Medulla oblongata (tissue), 1 donor: ENCODE measurements at regions not wholly inside any gene's neighbourhood (a gene's known extent, or its start where the extent isn't known, plus 50 kb on each side); places are given as distances from the start of the nearest gene placed in this dataset.
A peak's percentile ranks its signal among the peaks of the same experiment; 100 is the strongest.

Source experiments
- DNase-seq: peaks from one replicate; pipeline ENCODE4 v3.0.0-alpha.2; 2015; ENCODE audit errors: extremely low spot score

DNA sequence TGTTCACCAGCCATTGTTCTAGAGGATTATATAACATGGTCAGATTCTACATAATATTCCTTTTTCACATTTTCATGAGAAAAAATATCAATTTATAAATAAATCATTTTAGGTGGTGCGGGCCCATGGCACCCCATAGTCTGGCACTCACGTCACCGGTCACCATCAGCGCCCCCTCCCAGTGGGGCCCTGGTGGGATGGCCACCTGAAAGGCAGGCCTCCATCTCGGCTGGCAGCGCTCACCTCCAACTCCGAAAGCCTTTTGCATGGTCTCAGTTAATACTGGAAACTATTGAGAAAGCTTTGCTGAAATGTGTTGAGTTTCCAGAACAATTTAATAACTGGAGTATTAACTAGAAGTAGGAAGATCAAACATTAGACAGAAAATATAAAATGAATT lies 141.4 kb upstream of the SALL3 start:
- DNase-seq, result no peak

DNA sequence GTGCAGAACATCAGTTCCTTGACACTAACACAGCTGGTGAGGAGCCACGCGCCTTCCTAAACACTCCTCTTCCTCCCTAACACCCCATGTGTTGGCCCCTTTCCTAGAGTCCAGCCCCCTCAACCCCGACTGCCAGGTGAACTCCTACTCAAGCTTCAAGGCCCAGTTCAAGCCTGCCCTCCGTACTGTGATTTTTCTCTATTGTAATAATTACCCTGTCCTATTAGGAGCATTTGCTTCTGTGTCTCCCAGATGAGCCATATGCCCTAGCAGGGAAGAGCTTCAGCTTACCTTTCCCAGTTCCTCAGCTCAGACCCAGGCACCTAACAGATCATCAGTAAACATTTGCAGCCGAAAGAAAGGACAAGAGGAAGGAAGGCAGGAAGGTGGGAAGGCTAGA lies 130.6 kb upstream of the SALL3 start:
- no peak for DNase-seq

DNA sequence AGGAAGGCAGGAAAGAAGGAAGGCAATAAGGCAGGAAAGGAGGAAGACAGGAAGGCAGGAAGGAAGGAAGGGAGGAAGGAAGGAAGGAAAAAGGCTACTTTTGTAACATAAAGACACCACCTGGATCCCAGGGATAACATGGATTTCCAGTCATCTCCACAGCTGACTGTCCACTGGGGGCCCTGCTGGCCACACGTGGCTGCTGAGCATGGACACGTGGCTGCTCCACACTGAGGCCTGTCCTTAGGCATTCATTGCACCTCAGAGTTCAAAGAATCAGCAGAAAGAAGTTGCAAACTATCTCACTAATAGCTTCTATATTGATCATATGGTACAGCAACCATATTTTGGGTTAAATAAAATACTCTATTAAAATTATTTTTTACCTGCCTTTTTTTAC lies 130.2 kb upstream of the SALL3 start:
- no peak for DNase-seq

DNA sequence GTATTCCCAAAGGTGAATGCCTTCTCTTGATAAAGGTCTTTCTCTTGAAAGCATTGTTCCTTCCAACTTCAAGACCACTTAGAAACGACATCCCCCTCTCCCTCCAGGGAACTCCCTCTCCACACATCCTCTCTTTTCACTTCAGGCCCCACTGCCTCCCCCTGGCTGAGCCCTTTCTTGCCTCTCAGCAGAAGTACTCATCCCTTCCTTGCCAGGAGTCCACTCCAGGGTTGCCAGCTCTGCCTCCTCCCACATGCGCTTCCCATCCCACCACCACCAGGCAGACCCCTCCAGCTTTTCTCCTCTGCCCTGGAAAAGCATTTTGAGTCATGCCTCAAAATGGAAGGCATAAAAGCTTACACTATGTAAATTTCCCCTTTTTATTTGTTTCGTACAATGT lies 126.3 kb upstream of the SALL3 start:
- no peak for DNase-seq

DNA sequence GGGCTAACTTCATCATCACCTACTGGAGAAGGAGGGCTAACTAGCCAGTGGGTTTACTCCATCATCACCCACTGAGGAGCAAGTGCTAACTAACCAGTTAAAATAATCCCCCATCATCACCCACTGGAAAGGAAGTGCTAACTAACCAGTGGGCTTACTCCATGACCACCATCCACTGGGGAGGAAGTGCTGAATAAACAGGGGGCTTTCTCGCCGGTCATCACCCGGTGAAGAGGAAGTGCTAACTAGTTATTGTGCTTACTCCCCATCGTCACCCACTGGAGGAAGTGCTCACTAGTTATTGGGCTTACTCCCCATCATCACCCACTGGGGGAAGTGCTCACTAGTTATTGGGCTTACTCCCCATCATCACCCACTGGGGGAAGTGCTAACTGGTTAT lies 124.4 kb upstream of the SALL3 start:
- DNase-seq, result no peak

DNA sequence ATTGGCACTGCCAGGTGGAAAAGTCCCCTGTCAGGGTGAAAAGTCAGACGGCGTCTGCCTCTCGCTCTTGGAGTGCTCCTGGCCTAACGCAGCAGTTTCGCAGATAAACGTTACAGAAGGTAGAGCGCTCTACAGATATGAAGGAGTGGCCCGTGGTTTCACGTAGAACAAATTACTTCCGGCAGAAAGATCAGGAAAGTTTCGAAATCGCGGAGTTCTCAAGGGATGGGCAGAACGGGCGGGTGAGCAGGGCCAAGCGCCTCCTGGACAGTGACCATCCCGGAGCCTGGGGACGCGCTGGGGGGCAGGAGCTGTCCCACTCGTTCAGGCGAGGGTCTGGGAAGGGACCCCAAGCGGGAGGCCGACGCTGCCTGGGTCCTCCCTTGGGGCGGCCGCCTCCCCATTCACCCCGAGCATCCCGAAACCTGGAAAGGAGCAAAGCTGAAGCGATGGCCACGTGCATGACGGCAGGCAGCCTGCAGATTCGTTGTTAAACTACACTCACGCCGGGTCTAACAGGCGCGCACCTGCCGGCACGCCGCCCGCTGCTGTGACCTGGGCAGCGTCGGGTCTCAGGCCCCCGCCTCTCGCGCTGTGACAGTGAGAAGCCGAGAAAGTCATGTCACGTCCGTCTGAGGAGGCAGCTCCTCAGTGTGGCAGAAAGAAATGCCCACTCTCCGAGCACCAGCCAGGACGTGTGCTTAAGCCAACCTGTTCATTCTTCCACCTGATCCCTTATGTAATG lies 122.9 kb upstream of the SALL3 start:
- DNase-seq, result no peak

DNA sequence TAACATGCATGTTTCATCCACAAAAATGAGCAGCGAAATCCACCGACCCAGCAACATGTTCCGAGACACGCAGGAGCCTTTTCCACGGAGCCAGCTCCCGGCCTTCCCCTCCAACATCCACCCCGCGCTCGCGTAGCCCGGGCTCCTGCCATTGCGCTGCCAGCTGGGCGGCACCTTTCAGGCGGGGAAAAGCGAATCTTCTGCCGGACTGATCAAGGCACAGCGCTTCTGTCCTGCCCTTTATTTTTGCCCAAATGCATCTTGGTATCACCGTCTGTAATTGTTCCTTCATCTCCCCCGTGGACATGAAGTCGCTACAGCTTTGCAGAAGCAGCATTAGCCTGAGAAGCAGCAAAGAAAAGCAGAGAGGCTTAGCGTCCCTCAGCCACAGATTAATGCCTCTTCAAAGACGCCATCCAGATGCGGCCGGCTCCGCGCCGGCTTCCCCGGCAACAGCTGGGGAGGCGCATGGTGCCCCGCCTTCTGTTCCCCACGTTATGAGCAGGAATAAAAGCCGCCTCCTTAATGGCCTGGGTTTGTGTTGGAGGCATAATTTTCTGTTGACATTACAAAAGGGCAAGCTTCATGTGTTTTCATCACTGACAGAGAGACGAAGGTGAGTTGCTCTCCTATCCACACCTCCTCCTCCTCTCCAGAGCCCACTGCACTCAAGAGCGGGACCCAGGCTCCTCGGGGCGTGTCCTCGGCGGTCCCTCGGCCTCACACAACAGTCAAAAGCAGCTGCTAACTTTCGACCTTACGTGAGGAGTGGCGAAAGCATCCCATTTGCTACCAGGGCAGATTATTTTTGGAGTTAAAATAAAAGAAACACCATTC lies 122.1 kb upstream of the SALL3 start:
- no peak for DNase-seq

DNA sequence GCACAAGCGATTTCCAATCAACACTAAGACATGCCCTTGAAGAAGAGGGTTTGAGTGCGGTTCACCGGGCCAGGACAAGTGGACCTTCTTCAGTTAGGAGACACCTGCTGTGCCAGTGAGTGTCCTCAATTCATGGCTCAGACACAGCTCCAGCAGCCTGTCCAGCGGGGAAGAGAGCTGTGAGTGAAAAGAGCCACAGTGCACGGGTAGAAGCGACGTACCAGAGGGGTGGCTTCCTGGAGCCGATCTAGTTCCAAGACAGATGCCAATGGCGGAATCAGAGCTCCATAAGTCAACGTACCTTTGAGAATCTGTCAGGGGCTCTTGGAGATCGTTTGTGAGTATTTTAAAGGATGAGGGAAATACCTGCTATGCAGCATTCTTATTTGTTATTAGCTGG lies 119.9 kb upstream of the SALL3 start:
- no peak for DNase-seq

DNA sequence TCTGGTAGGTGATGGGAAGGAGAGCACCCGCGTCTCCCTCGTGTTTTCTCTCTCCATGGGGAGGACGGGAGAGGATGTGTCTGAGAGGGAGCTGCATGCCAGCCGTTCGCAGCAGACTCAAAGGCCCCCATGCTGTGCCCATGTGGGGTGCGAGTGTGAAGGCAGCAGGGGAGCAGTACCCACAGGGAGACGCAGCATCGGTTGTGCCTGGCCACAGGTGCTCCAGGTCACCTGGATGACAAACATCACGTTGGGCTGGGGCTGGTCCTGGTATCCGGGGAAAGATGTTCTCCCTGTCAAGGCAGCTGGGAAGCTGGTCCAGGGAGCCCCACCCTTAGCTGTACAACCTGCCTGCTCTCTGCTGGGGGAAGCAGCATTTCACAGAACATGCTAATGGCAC lies 119.5 kb upstream of the SALL3 start:
- DNase-seq, result no peak

DNA sequence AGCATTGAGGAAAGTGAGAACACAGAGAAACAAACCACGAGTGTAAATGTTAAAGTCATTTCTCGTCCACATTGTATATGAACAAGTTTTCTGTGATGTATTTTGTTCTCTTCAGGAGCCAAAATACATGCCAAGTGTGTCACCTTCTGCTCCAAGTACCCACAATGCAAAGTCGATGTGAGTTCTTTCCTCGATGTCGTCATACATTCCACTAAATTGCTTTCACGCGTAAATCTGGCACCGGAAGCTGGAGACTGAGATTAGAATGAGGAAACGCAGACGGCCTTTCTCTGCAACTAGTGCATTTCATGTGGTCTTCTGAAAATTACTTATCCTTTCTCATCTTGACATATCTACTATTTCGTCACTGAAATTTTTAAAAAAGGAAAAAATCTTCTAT lies 118.5 kb upstream of the SALL3 start:
- DNase-seq, result no peak

DNA sequence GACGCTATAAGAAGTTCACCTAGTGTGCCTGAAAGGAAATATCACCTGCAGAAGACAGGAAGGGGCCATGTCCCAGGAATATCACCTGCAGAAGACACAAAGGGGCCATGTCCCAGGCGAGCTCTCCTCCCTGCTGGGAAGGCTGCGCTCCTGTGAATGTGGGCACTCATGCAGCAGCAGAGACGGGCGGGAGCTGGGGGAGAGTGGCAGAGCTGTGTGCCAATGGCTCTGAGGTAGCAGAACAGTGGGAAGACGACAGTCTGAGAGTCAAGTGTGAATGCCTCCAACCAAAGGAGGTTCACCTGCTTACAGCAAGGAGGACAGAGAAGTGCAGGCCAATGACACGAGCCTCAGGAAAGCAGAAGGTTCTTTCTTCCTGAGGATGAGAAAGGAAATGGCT lies 117.9 kb upstream of the SALL3 start:
- no peak for DNase-seq

DNA sequence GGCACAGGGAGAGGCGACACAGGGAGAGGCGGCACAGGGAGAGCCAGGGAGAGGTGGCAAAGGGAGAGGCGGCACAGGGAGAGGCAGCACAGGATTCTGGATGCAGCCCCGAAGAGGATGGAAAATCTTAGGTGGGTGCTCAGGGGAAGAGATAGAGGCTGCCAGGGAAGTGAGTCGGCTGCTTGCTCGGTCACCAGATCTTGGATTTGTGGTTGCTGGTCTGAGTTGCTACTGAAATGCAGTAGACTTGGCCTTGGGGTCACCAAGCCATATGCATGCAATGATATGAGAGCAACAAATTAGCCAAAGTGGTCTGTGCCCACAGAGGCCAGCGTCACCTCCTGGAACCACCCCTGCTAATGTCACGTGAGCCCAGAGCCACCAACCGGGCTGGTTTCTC lies 117.2 kb upstream of the SALL3 start:
- DNase-seq, result no peak

DNA sequence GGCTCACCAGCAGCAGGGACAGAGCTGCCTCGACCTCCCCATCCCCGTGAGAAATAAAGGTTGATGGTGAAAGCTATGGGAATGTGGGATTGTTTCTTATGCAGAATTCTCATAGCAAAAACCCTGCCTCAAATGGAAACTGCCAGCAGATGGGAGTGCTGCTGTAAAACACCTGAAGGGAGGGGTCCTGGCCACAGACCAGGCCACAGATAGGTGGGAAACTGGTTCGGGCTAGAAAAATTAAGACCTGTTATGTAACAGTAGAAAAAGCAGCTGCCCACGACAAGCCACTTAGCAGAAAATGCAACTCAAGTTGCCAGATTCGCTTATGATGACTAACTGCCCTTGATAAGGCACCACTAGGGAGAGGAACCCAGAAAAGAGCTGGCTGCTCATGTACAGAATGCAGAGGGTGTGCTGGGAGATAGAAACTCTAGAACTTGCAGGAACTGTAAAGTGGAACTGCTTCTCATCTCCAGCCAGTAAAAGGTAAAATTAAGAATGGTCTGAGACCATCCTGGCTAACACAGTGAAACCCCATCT lies 114.5 kb upstream of the SALL3 start:
- no peak for DNase-seq

DNA sequence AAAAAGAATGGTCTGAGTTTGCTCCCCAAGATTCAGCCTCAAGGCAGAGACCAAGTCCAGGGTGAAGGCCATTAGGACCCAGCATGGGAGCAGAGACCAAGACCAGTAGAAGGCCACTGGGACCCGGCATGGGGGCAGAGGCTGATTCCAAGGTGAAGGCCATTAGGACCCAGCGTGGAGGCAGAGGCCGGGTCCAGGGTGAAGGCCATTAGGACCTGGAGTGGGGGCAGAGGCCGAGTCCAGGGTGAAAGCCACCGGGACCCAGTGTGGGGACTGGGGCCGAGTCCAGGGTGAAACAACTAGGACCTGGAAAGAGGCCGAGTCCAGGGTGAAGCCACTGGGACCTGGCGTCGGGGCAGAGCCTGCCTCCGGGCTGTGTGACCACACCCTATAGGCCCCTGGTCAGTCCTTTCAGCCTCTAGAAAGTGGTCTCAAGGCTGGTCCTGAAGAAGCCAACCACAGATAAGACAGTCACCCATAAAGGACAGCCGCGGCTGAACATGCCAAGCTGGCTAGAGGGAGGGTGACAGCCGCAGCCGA lies 113.8 kb upstream of the SALL3 start:
- DNase-seq, result no peak

DNA sequence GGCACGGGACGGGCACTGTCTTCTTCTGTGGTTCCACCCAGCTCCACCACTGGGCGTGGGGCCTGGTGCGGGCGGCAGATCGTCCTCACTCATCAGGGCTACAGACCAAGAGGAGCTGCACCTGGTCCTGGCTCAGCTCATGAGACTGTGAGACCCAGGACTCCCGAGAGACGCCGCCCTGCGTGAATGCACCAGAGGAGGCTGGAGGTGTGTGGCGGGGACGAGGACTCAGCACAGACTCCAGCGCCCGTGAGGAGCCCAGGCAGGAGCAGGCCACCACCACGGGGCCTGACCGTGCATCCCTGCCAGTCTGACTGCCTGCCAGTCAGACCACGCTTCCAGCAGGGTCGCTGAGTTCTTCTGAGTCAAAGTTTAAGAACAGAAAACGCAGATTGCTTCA lies 112.5 kb upstream of the SALL3 start:
- no peak for DNase-seq

DNA sequence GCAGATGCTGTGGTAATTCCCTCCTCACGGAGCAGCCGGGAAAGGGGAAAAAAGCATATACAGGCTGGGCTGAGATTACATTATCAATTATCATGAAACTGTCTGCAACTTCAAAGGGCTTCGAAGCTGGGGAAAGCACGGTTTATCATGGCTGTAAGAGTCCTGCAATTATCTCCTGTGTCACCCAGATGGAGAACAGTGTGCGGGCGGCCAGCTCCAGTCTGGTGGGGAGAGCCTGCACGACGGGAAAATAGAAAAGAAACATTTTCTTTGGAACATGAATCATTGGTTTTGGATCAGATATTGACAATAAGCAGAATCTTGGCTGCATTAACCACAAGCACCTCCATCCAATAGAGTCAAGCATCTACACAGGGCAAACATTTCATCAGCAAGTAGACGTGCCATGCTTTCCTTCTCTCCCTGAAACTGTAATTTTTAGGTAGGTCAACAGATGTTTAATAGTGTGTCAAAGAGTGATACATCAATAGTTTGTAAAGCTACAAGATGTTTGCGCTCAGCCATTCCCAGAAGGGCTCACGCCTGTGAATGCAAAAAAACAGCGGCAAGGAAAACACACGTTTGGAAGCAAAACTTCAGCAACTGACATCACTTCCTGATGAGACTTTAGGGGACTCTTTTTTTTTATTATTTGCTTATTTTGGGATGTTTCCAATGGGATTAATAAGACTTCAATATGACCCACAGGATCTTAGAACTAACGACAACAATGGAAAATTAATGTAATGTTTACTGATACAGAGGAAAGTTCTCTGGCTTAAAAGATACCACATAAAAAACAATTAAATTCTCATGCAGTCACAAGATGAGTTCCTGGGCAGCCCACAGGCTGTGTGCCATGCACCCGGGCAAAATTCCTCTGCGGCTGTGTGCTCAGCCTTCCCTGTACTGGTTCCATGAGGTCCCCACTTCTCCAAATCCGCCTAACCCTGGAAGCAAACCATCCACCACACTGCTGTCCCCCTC lies 111.0 kb upstream of the SALL3 start:
- no peak for DNase-seq

DNA sequence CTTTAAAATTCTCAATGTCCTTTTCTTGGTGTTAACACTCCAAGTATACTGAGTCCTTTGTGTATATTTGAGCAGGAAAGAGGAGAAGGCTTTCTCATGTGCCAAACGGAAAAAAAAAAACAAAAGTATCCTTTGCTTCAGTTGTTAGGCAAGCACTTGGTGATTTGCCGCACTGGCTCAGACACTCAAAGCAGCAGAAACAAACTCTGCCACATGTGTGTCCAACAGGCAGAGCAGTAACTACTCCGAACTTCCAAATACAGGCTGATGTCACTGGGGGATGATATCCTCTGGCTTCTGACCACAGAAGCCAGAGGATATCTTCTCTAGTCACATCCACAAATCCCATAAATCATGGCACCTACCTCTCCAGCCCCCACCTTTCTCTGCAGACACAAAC lies 108.0 kb upstream of the SALL3 start:
- peak; percentile 28 for DNase-seq

DNA sequence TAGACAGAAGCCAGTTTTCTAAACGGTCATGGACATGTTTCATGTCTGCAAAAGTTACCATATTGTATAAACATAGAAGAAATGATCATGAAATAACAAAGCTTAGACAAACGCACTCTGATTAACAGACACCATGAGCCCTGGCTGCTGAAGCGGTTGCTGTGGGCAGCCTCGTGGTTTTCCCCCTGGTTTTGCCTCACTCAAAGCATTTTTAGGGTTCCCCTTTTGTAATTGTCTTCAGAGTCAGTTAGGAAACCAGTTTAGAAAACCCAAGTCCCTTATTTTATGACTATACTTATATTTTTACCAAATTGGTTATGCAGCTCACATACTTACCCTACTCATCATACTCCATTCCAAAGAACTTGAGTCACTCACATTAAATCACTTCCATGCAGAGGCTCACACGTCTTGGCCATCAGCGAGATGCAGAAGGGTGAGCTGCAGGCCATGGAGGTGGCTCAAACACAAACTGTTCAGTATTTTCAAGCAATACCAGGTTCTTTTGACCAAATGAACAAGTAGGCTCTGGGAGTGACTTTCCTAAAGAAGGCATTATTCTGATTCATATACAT lies 105.6 kb upstream of the SALL3 start:
- no peak for DNase-seq

DNA sequence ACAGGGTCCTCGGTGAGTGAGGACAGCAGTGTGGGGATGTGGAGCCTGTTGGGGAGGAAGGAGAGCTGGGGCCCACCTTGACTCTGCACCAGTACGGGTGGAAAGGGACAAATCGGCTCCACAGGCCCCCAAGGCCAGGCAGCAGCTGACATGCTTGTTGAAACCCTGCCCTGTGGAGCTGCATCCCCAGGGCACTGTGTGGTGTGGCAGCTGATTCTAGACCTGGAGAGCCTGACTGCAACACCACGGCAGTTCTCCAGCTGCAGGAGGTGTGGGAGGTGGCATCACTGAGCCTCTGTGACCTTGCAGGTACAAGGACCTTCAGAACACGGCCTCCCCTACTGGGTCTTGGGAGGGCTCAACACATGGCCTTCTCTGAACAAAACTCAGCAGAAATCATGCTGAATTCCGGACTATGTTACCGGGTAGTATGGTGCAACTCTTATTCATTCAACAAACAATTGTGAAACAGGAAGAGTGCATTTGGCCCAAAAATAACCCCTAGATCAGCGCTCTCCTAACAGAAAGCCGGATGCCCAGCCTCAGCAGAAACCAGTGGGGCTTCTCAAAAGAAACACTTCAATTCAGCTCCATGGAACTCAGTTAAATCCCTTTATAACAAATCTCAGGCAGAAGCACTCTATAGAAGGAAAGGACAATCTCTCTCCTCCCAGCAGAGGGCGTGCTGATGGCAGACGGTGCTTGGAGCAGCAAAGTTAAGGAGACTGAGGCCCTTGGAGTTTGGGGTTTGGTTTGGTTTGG lies 104.4 kb upstream of the SALL3 start:
- peak; percentile 39 for DNase-seq
